ENCODE measurements at regions not wholly inside any gene's neighbourhood (a gene's known extent, or its start where the extent isn't known, plus 50 kb on each side); places are given as distances from the start of the nearest gene placed in this dataset.
"Not testable (repeated sequence)": the region's sequence is repeated elsewhere in the genome, so short reads cannot be mapped to it uniquely, and the experiment has no call there.

DNA sequence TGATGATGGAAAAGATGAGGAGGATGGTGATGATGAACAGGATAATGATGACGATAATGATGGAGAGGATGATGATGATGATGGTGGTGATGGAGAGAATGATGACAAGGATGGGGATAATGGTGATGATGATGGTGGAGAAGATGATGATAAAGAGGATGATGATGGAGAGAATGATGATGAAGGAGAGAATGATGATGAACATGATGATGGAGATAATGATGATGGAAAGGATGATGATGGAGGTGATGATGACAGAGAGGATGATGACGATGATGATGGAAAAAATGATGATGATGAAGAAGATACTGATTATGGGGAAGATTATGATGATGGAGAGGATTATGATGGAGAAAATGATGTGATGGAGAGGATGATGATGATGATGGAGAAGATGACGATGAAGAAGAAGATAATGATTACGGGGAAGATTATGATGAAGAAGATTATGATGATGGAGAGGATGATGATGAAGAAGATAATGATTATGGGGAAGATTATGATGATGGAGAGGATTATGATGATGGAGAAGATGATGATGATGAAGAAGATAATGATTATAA is 204.1 kb downstream of the MATN1 start:
- TF ChIP-seq CTBP1 (IDR thresholded peaks at IDR 0.05; ENCODE audit: borderline replicate concordance): peak; percentile 27; the same call in 1 of the 2 replicates
- TF ChIP-seq HDGF (IDR thresholded peaks at IDR 0.05; ENCODE audit: borderline replicate concordance): no peak
- TF ChIP-seq SP1 (IDR thresholded peaks at IDR 0.05): no peak
- TF ChIP-seq NFRKB (IDR thresholded peaks at IDR 0.05): no peak
- TF ChIP-seq LEF1 (IDR thresholded peaks at IDR 0.05; ENCODE audit: borderline replicate concordance): no peak
- no peak for TF ChIP-seq L3MBTL2 (conservative IDR thresholded peaks at IDR 0.05)
- TF ChIP-seq SUZ12 (IDR thresholded peaks at IDR 0.05): peak; percentile 56; the same call in 1 of the 2 replicates
- no peak for TF ChIP-seq ARNT (IDR thresholded peaks at IDR 0.05)
- ChIA-PET CTCF (no interaction called here), POLR2A (no interaction called here)
- no peak for DNase-seq (ENCODE audit: extremely low spot score)

DNA sequence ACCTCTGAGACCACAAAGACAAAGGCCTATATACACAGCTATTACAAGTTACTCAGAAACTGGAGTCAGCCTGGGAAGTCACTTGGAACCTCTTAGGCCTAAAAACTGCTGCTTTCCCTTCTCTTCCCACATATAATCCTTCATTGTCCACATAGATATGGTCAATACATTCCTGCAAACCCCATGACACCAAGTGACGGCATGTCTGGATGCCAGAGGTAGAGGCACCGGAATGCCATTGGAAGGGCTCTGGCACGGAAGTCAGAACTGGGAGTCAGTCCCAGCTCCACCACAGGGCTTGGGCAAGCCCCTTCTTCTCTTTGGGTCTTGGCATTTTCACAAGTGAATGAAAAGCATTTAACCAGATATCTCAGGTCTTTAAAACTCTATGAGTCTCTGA is 204.7 kb downstream of the MATN1 start:
- ChIA-PET POLR2A (no interaction called here), CTCF (no interaction called here)
- no peak for DNase-seq (ENCODE audit: extremely low spot score)
- TF ChIP-seq HDGF (IDR thresholded peaks at IDR 0.05; ENCODE audit: borderline replicate concordance) (no peak), ARNT (IDR thresholded peaks at IDR 0.05) (no peak), L3MBTL2 (conservative IDR thresholded peaks at IDR 0.05) (no peak), ZNF384 (IDR thresholded peaks at IDR 0.05) (no peak), LEF1 (IDR thresholded peaks at IDR 0.05; ENCODE audit: borderline replicate concordance) (no peak), TARDBP (IDR thresholded peaks at IDR 0.05) (no peak), SP1 (IDR thresholded peaks at IDR 0.05) (no peak), SUZ12 (IDR thresholded peaks at IDR 0.05) (no peak), NFRKB (IDR thresholded peaks at IDR 0.05) (no peak), FOXK2 (IDR thresholded peaks at IDR 0.05) (no peak), BHLHE40 (IDR thresholded peaks at IDR 0.05; ENCODE audit: borderline replicate concordance) (no peak), FOXA1 (IDR thresholded peaks at IDR 0.05) (no peak), CTBP1 (IDR thresholded peaks at IDR 0.05; ENCODE audit: borderline replicate concordance) (no peak), FOXM1 (IDR thresholded peaks at IDR 0.05; ENCODE audit: borderline replicate concordance) (no peak), ELF4 (IDR thresholded peaks at IDR 0.05) (no peak)
- TF ChIP-seq, protein P1, sequence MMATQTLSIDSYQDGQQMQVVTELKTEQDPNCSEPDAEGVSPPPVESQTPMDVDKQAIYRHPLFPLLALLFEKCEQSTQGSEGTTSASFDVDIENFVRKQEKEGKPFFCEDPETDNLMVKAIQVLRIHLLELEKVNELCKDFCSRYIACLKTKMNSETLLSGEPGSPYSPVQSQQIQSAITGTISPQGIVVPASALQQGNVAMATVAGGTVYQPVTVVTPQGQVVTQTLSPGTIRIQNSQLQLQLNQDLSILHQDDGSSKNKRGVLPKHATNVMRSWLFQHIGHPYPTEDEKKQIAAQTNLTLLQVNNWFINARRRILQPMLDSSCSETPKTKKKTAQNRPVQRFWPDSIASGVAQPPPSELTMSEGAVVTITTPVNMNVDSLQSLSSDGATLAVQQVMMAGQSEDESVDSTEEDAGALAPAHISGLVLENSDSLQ (IDR thresholded peaks at IDR 0.05): no peak

DNA sequence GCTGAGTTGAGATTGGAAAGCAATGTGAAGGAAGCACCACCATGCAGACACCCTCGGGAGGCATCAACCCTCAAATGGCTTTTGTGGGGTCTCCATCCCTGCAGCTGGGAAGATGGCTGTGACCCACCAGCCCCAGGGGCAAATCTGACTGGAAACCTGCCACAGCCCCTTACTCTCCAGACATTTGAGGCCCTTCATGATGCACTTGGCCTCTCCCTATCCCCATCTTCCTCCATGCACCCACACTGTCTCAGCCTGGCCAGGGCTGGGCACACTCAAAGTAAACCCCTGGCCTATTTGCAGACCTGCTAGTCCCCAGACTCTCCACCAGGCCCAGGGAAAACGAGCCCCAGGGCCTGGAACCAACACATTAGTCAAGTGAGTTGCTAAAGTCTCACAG is 205.2 kb downstream of the MATN1 start:
- ChIA-PET CTCF (no interaction called here), POLR2A (no interaction called here)
- TF ChIP-seq ARNT (IDR thresholded peaks at IDR 0.05) (no peak), FOXM1 (IDR thresholded peaks at IDR 0.05; ENCODE audit: borderline replicate concordance) (no peak), ELF4 (IDR thresholded peaks at IDR 0.05) (no peak), NFRKB (IDR thresholded peaks at IDR 0.05) (no peak), LEF1 (IDR thresholded peaks at IDR 0.05; ENCODE audit: borderline replicate concordance) (no peak), FOXK2 (IDR thresholded peaks at IDR 0.05) (no peak), HDGF (IDR thresholded peaks at IDR 0.05; ENCODE audit: borderline replicate concordance) (no peak), BHLHE40 (IDR thresholded peaks at IDR 0.05; ENCODE audit: borderline replicate concordance) (no peak), SUZ12 (IDR thresholded peaks at IDR 0.05) (no peak), ZNF384 (IDR thresholded peaks at IDR 0.05) (no peak), FOXA1 (IDR thresholded peaks at IDR 0.05) (no peak), TARDBP (IDR thresholded peaks at IDR 0.05) (no peak), CTBP1 (IDR thresholded peaks at IDR 0.05; ENCODE audit: borderline replicate concordance) (no peak), SP1 (IDR thresholded peaks at IDR 0.05) (no peak)
- TF ChIP-seq, protein P1 (IDR thresholded peaks at IDR 0.05): no peak
- DNase-seq (ENCODE audit: extremely low spot score): no peak

DNA sequence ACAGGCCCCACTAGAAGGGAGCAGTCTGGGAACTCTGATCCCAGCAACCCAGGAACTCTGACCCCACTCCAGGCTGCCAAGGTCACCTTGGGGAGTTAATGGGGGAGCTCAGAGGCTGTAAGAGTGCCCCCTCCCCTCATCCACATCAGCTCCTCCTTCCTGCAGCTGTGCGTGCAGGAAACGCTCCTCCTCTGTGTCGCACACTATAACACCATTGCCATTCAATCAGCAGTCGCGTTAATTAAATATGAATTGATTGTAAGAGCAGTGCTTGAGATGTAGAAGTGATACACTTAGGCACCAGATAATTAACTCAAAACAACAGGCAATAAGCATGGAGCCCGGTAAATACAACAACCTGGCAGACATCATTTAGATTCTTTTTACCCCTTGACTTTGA is 205.7 kb downstream of the MATN1 start:
- DNase-seq (ENCODE audit: extremely low spot score); POLR2A ChIA-PET; CTCF ChIA-PET: not testable (repeated sequence)

DNA sequence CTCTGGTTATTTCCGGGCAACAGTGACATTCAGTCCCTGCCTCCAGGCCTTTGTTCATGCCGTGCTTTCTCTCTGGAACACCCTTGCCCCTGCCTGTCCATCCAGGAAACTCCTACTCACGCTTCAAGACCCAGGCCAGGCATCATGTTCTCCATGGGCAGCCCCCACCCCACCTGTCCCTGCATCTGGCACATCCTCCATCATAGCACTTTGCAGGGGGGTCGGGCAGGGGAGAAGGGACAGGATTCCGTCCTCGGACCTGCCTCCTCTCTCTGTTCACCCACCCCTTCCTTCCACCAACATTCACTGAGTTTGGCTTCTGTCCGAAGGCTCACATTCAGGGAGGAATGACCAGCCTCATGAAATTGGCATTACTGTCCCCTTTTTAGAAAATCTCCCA is 206.1 kb downstream of the MATN1 start:
- CTCF ChIA-PET; DNase-seq (ENCODE audit: extremely low spot score); POLR2A ChIA-PET: not testable (repeated sequence)

DNA sequence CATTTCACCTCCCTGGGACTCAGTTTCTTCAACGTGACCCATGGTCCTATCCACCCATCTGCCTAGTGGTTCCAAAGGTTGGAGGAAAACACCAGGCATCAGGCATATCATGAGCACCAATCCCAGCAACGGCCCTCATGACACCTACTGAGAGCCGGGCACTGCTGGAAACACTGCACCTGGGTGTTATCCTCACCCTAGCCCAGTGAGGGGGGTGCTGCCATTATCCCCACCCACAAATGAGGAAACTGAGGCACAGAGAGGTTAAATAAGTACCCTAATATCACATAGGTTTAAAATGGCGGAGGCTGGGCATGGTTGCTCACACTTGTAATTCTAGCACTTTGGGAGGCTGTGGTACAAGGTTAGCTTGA is 206.9 kb downstream of the MATN1 start:
- POLR2A ChIA-PET: no interaction called here
- CTCF ChIA-PET: no interaction called here
- TF ChIP-seq NFRKB (IDR thresholded peaks at IDR 0.05) (no peak), ZNF384 (IDR thresholded peaks at IDR 0.05) (no peak), HDGF (IDR thresholded peaks at IDR 0.05; ENCODE audit: borderline replicate concordance) (no peak), SP1 (IDR thresholded peaks at IDR 0.05) (no peak), FOXK2 (IDR thresholded peaks at IDR 0.05) (no peak)
- TF ChIP-seq, protein P1 (IDR thresholded peaks at IDR 0.05): no peak
- no peak for DNase-seq (ENCODE audit: extremely low spot score)

DNA sequence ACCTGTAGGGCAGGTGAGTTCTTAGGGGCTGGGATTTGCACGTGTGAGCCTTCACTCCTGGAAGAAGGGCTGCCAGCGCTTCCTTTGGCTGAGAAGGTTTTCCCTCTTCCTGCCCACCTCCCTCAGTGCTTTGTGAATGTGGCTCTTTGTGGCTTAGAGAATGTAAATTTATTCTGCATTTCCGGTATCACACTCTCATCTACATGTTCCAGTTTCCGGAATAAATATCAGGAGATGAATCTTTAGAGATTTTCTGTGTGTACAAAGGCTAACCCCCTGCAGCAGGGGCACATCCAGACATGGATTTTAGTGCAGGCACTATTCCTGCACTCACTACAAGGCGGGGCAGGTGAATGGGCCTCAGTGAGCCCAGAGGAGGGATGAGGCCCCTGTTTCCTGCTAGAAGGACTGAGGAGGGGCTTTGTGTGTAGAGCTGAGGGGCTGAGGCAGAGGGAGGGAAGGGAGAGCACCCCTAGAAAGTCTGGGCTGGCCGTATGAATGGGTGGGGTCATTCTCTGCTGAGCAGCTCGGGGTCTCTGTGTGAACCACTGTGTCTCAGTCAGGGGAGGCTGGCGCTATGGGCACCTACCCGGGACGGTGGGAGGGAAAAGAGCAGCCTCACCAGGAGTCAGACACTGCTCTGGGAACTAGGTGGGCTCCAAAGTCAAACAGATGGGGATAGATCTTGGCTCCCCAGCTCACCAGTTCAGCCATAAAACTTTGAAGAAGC is 207.5 kb downstream of the MATN1 start:
- TF ChIP-seq L3MBTL2 (conservative IDR thresholded peaks at IDR 0.05) (no peak), ARNT (IDR thresholded peaks at IDR 0.05) (no peak), FOXM1 (IDR thresholded peaks at IDR 0.05; ENCODE audit: borderline replicate concordance) (no peak), HDGF (IDR thresholded peaks at IDR 0.05; ENCODE audit: borderline replicate concordance) (no peak), BHLHE40 (IDR thresholded peaks at IDR 0.05; ENCODE audit: borderline replicate concordance) (no peak)
- CTCF ChIA-PET: no interaction called here
- no peak for DNase-seq (ENCODE audit: extremely low spot score)
- POLR2A ChIA-PET: no interaction called here
